ENCODE measurements at regions not wholly inside any gene's neighbourhood (a gene's known extent, or its start where the extent isn't known, plus 50 kb on each side); places are given as distances from the start of the nearest gene placed in this dataset.

- peaks cover 27% of the 10 kb centered on the region for H3K9me3 Mint-ChIP-seq
- TF ChIP-seq CTCF (IDR thresholded peaks at IDR 0.05), result no peak
- no peaks in the 10 kb centered on the region for H3K36me3 Mint-ChIP-seq (ENCODE audit: low read depth)
- H3K27ac Mint-ChIP-seq, result no peak overlapping the region
- no peak overlapping the region for H3K4me3 Mint-ChIP-seq
- H3K4me1 Mint-ChIP-seq (ENCODE audit: low read depth), result no peaks in the 10 kb centered on the region
- no peak for DNase-seq
- peaks cover 1% of the 10 kb centered on the region; the same call in 1 of the 2 replicates for H3K27me3 Mint-ChIP-seq (ENCODE audit: insufficient read depth)
These were observed 111.9 kb upstream of the NFE2L3 start for GRCh38 chr7:26040085-26040484.

- Mint-ChIP-seq H3K9me3 (peaks cover 20% of the 10 kb centered on the region), H3K27me3 (ENCODE audit: insufficient read depth) (peaks cover 1% of the 10 kb centered on the region; the same call in 1 of the 2 replicates), H3K4me1 (ENCODE audit: low read depth) (no peaks in the 10 kb centered on the region), H3K4me3 (no peak overlapping the region), H3K36me3 (ENCODE audit: low read depth) (no peaks in the 10 kb centered on the region), H3K27ac (no peak overlapping the region)
- no peak for TF ChIP-seq CTCF (IDR thresholded peaks at IDR 0.05)
- no peak for DNase-seq
These were observed 109.8 kb upstream of the NFE2L3 start for GRCh38 chr7:26042237-26042636.

DNA sequence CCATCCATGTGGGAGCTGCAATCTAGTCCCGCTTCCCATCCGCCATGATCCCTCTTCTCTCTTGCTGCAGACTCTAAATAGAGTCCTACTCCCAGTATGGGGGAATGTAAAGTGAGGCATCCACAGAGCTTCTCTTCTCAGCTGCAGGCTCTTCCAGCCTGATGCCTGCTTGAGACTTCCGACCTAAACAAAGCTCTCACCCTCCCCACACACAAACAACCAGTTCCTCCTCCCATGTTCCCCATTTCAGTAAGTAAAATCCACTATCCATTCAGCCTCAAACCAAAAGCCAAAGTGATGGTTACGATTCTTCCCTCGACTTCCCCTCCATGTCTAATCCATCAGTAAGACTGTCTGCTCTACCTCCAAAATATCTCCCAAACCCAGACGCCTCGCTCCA is 108.2 kb upstream of the NFE2L3 start:
- Mint-ChIP-seq H3K36me3 (ENCODE audit: low read depth) (no peaks in the 10 kb centered on the region), H3K9me3 (peaks cover 15% of the 10 kb centered on the region), H3K4me1 (ENCODE audit: low read depth) (no peaks in the 10 kb centered on the region), H3K27ac (no peak overlapping the region), H3K4me3 (no peak overlapping the region), H3K27me3 (ENCODE audit: insufficient read depth) (peaks cover 1% of the 10 kb centered on the region; the same call in 1 of the 2 replicates)
- no peak for DNase-seq
- no peak for TF ChIP-seq CTCF (IDR thresholded peaks at IDR 0.05)

DNA sequence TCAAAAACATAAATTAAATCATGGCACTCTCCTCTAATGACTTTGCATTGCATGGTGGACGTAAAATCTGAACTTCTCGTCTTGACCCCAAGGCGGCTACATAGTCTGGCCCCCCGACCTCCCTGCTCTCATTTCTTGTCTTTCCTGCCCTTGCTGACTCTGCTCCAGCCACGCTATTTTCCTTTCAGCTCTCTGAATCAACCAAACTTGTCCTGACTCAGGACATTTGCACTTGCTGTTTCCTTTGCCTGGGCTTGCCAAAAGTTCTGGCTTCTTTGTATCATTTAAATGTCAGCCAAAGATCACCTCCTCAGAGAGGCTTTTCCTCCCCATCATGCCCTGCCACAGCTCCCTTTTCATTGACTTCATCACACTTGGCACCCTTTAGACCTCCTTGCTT is 107.7 kb upstream of the NFE2L3 start:
- Mint-ChIP-seq H3K9me3 (peaks cover 15% of the 10 kb centered on the region), H3K27ac (no peak overlapping the region), H3K36me3 (ENCODE audit: low read depth) (no peaks in the 10 kb centered on the region), H3K27me3 (ENCODE audit: insufficient read depth) (peaks cover 1% of the 10 kb centered on the region; the same call in 1 of the 2 replicates), H3K4me1 (ENCODE audit: low read depth) (no peaks in the 10 kb centered on the region), H3K4me3 (no peak overlapping the region)
- DNase-seq, result no peak
- TF ChIP-seq CTCF (IDR thresholded peaks at IDR 0.05), result no peak

DNA sequence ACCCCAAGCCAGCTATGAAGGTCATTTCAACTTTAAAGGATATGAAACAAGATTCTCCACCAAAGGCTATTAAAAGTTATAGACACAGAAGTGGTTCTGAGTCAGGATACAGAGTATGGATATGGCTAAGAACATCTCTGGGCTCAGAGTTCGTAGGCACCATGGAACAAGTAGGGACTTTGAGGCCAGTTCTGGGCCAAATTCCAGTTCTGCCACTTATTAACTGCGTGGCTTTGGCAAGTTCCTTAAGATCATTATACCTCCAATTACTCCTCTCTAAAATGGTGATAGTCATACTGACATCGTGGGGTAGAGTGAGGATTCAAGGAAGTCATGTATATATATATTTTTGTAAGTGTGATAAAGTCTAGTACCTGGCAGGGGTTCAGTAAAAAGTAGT is 105.8 kb upstream of the NFE2L3 start:
- no peaks in the 10 kb centered on the region for H3K4me1 Mint-ChIP-seq (ENCODE audit: low read depth)
- TF ChIP-seq CTCF (IDR thresholded peaks at IDR 0.05), result no peak
- H3K4me3 Mint-ChIP-seq, result no peak overlapping the region
- H3K27me3 Mint-ChIP-seq (ENCODE audit: insufficient read depth), result peaks cover 1% of the 10 kb centered on the region; the same call in 1 of the 2 replicates
- no peaks in the 10 kb centered on the region for H3K36me3 Mint-ChIP-seq (ENCODE audit: low read depth)
- DNase-seq, result no peak
- no peak overlapping the region for H3K27ac Mint-ChIP-seq
- peaks cover 6% of the 10 kb centered on the region for H3K9me3 Mint-ChIP-seq

- peaks cover 1% of the 10 kb centered on the region; the same call in 1 of the 2 replicates for H3K27me3 Mint-ChIP-seq (ENCODE audit: insufficient read depth)
- no peak overlapping the region for H3K4me3 Mint-ChIP-seq
- H3K27ac Mint-ChIP-seq, result no peak overlapping the region
- H3K4me1 Mint-ChIP-seq (ENCODE audit: low read depth), result no peaks in the 10 kb centered on the region
- no peak for DNase-seq
- H3K9me3 Mint-ChIP-seq, result peaks cover 3% of the 10 kb centered on the region
- TF ChIP-seq CTCF (IDR thresholded peaks at IDR 0.05), result no peak
- H3K36me3 Mint-ChIP-seq (ENCODE audit: low read depth), result no peaks in the 10 kb centered on the region
These were observed 105.1 kb upstream of the NFE2L3 start for GRCh38 chr7:26046878-26047277.

All from HFFc6 (cell line).